ENCODE measurements at regions not wholly inside any gene's neighbourhood (a gene's known extent, or its start where the extent isn't known, plus 50 kb on each side); places are given as distances from the start of the nearest gene placed in this dataset.

- no peak for DNase-seq
These were observed 110.2 kb upstream of the PIEZO2 start for GRCh38 chr18:11259469-11260150.

GRCh38 chr18:11258039-11258610, 108.8 kb upstream of the PIEZO2 start:
- no peak for DNase-seq

- DNase-seq, result no peak
These were observed 106.9 kb upstream of the PIEZO2 start for GRCh38 chr18:11256251-11256650.

- DNase-seq, result no peak
These were observed 102.5 kb upstream of the PIEZO2 start for GRCh38 chr18:11251891-11252270.

GRCh38 chr18:11251229-11251890, 102.0 kb upstream of the PIEZO2 start:
- no peak for DNase-seq

- DNase-seq, result no peak
These were observed 100.0 kb upstream of the PIEZO2 start for GRCh38 chr18:11249391-11249790.

GRCh38 chr18:11247381-11247970, 98.1 kb upstream of the PIEZO2 start:
- DNase-seq, result no peak

- DNase-seq, result no peak
These were observed 97.3 kb upstream of the PIEZO2 start for GRCh38 chr18:11246495-11247300.

- DNase-seq, result no peak
These were observed 96.5 kb upstream of the PIEZO2 start for GRCh38 chr18:11245879-11246278.

- DNase-seq, result no peak
These were observed 88.1 kb upstream of the PIEZO2 start for GRCh38 chr18:11237484-11237883.

GRCh38 chr18:11237066-11237465, 87.7 kb upstream of the PIEZO2 start:
- no peak for DNase-seq

GRCh38 chr18:11224153-11224552, 74.8 kb upstream of the PIEZO2 start:
- no peak for DNase-seq

GRCh38 chr18:11219571-11219970, 70.2 kb upstream of the PIEZO2 start:
- DNase-seq, result no peak

- no peak for DNase-seq
These were observed 65.8 kb upstream of the PIEZO2 start for GRCh38 chr18:11215216-11215615.

GRCh38 chr18:11204020-11204419, 54.7 kb upstream of the PIEZO2 start:
- peak; percentile 64 for DNase-seq

GRCh38 chr18:11199477-11199876, 50.1 kb upstream of the PIEZO2 start:
- no peak for DNase-seq

All from NCI-H524 treated with DMSO at 0.1 percent for 48 hours (cell line).